BJ (cell line): ENCODE measurements at regions not wholly inside any gene's neighbourhood (a gene's known extent, or its start where the extent isn't known, plus 50 kb on each side); places are given as distances from the start of the nearest gene placed in this dataset.
"Not testable (repeated sequence)": the region's sequence is repeated elsewhere in the genome, so short reads cannot be mapped to it uniquely, and the experiment has no call there.

Experiments used
- CTCF ChIA-PET: fragments of 350-600 bp; formaldehyde crosslinking; extraction: SDS; loops from one replicate; lab custom pipeline; 2021; ENCODE audit warnings: antibody characterized with exemption, inconsistent platforms; lab: Yijun Ruan, JAX
- POLR2A ChIA-PET: fragments of 300-600 bp; sonication (Branson Sonifier 250); formaldehyde crosslinking; extraction: SDS; loops from one replicate; lab custom pipeline; 2021; ENCODE audit warnings: antibody characterized with exemption; lab: Charles Lee
- DNase-seq: peaks from one replicate; pipeline ENCODE4 v3.0.0-alpha.2; 2011; ENCODE audit warnings: low read depth
- H3K27me3 ChIP-seq: 2 replicates; pipeline ENCODE4 v1.6.0; 2011; ENCODE audit warnings: low read length; ENCODE audit not compliant: control insufficient read depth, insufficient read depth
- H3K36me3 ChIP-seq: 2 replicates; pipeline ENCODE4 v1.5.1; 2011; ENCODE audit warnings: low read length; ENCODE audit not compliant: control insufficient read depth, insufficient read depth
- H3K4me3 ChIP-seq: 2 replicates; pipeline ENCODE4 v1.5.1; 2011; ENCODE audit warnings: low read depth, mild to moderate bottlenecking, control low read depth, low read length
- CTCF ChIP-seq: IDR thresholded peaks from 2 replicates; pipeline ENCODE4 v1.5.1; 2011; ENCODE audit warnings: low read depth, mild to moderate bottlenecking, control low read depth, inconsistent platforms, low read length, moderate library complexity; ENCODE audit not compliant: insufficient read depth

- ChIA-PET CTCF (no interaction called here), POLR2A (no interaction called here)
- no peak overlapping the region for H3K4me3 ChIP-seq
- H3K27me3 ChIP-seq: no peaks in the 10 kb centered on the region
- no peak for DNase-seq
- H3K36me3 ChIP-seq: no peaks in the 10 kb centered on the region
- no peak for TF ChIP-seq CTCF
Observed at GRCh38 chr13:89457977-89458376, 1786.8 kb downstream of the SLITRK5 start.

- ChIA-PET POLR2A (no interaction called here), CTCF (no interaction called here)
- no peak for DNase-seq
- Histone ChIP-seq H3K36me3 (no peaks in the 10 kb centered on the region), H3K27me3 (no peaks in the 10 kb centered on the region), H3K4me3 (no peak overlapping the region)
- TF ChIP-seq CTCF: no peak
Observed at GRCh38 chr13:89458456-89458855, 1787.3 kb downstream of the SLITRK5 start.

- CTCF ChIA-PET, H3K4me3 ChIP-seq, POLR2A ChIA-PET: not testable (repeated sequence)
Observed at GRCh38 chr13:89460895-89461294, 1789.7 kb downstream of the SLITRK5 start.

GRCh38 chr13:89465366-89465765, 1794.2 kb downstream of the SLITRK5 start:
- H3K27me3 ChIP-seq: no peaks in the 10 kb centered on the region
- H3K36me3 ChIP-seq: no peaks in the 10 kb centered on the region
- POLR2A ChIA-PET: no interaction called here
- TF ChIP-seq CTCF: no peak
- CTCF ChIA-PET: interaction anchor here (1.0 kb wide), 1 partner anchor 9 kb away, joined by 3 read pairs; no protein-coding TSS in a partner anchor
- H3K4me3 ChIP-seq: no peak overlapping the region
- DNase-seq: no peak

More at GRCh38 chr13:89460895-89461294, 1789.7 kb downstream of the SLITRK5 start:
- H3K36me3 ChIP-seq, DNase-seq, H3K27me3 ChIP-seq: not testable (repeated sequence)

- ChIA-PET CTCF (no interaction called here), POLR2A (no interaction called here)
- H3K36me3 ChIP-seq: no peaks in the 10 kb centered on the region
- no peak for TF ChIP-seq CTCF
- no peak for DNase-seq
- H3K27me3 ChIP-seq: no peaks in the 10 kb centered on the region
- H3K4me3 ChIP-seq: no peak overlapping the region
Observed at GRCh38 chr13:89468081-89468480, 1796.9 kb downstream of the SLITRK5 start.

GRCh38 chr13:89470901-89471300, 1799.7 kb downstream of the SLITRK5 start:
- no peak for DNase-seq

More at GRCh38 chr13:89470901-89471300, 1799.7 kb downstream of the SLITRK5 start:
- POLR2A ChIA-PET: no interaction called here
- TF ChIP-seq CTCF: no peak
- Histone ChIP-seq H3K27me3 (no peaks in the 10 kb centered on the region), H3K4me3 (no peak overlapping the region), H3K36me3 (no peaks in the 10 kb centered on the region)
- CTCF ChIA-PET: no interaction called here
